HEK293 (cell line): ENCODE measurements at regions not wholly inside any gene's neighbourhood (a gene's known extent, or its start where the extent isn't known, plus 50 kb on each side); places are given as distances from the start of the nearest gene placed in this dataset.

Experiments used
- CTCF ChIA-PET: fragments of 350-600 bp; formaldehyde crosslinking; extraction: SDS; loops from one replicate; lab custom pipeline; 2021; ENCODE audit warnings: antibody characterized with exemption; lab: Yijun Ruan, JAX
- POLR2A ChIA-PET: fragments of 300-600 bp; formaldehyde crosslinking; extraction: SDS; loops from one replicate; lab custom pipeline; 2020; ENCODE audit warnings: antibody characterized with exemption, inconsistent platforms; lab: Yijun Ruan, JAX
- H3K27ac ChIP-seq: fragments of 200-500 bp; sonication (Bioruptor generic); 2 replicates; pipeline ENCODE4 v1.5.1; 2014; ENCODE audit warnings: low read depth, low read length, control low read depth, inconsistent platforms; ENCODE audit errors: extremely low read depth
- H3K36me3 ChIP-seq, 2 experiments: fragments of 200-500 bp in 1 of 2; sonication (Bioruptor generic) in 1 of 2; 1 replicate in 1 of 2; 2 replicates in 1 of 2; pipeline ENCODE4 v1.5.1; 2014 to 2017; ENCODE audit warnings: inconsistent platforms in 2 of 2, low read length in 2 of 2; ENCODE audit not compliant: control insufficient read depth in 2 of 2, insufficient read depth in 1 of 2
- H3K4me1 ChIP-seq: fragments of 200-500 bp; sonication (Bioruptor generic); 2 replicates; pipeline ENCODE4 v1.5.1; 2014; ENCODE audit warnings: mild to moderate bottlenecking, low read length, inconsistent platforms; ENCODE audit not compliant: control insufficient read depth, insufficient read depth
- H3K4me3 ChIP-seq: 2 replicates; pipeline ENCODE4 v1.5.1; 2011; ENCODE audit warnings: low read depth, mild to moderate bottlenecking, control low read depth, low read length, moderate library complexity
- H3K9me3 ChIP-seq: fragments of 200-500 bp; sonication (Bioruptor generic); 2 replicates; pipeline ENCODE4 v1.5.1; 2014; ENCODE audit warnings: low read depth, low read length, inconsistent platforms; ENCODE audit not compliant: control insufficient read depth, insufficient read depth
- PRDM10 ChIP-seq: fragments of 450-650 bp; formaldehyde crosslinking; IDR thresholded peaks from 2 replicates; pipeline ENCODE4 v1.5.1; 2016; ENCODE audit warnings: missing biosample characterization, missing genetic modification characterization
- PRDM4 ChIP-seq: fragments of 450-650 bp; formaldehyde crosslinking; IDR thresholded peaks from 2 replicates; pipeline ENCODE4 v1.5.1; 2017; ENCODE audit warnings: missing biosample characterization, missing genetic modification characterization
- TCF7L2 ChIP-seq: IDR thresholded peaks from 2 replicates; pipeline ENCODE4 v1.6.1; 2011; ENCODE audit warnings: low read depth, mild to moderate bottlenecking, inconsistent platforms, low read length, moderate library complexity, borderline replicate concordance
- TRIM28 ChIP-seq: IDR thresholded peaks from 2 replicates; pipeline ENCODE4 v1.6.1; 2011; ENCODE audit warnings: low read length, control low read depth, borderline replicate concordance
- ZBTB21 ChIP-seq: fragments of 450-650 bp; formaldehyde crosslinking; IDR thresholded peaks from 2 replicates; pipeline ENCODE4 v1.5.1; 2017; ENCODE audit warnings: missing biosample characterization, missing genetic modification characterization
- ZFP41 ChIP-seq: fragments of 450-650 bp; formaldehyde crosslinking; IDR thresholded peaks from 2 replicates; pipeline ENCODE4 v1.5.1; 2016; ENCODE audit warnings: missing biosample characterization, missing genetic modification characterization, borderline replicate concordance
- ZNF10 ChIP-seq: fragments of 450-650 bp; formaldehyde crosslinking; IDR thresholded peaks from 2 replicates; pipeline ENCODE4 v1.5.1; 2017; ENCODE audit warnings: missing biosample characterization, missing genetic modification characterization
- ZNF121 ChIP-seq: fragments of 450-650 bp; formaldehyde crosslinking; IDR thresholded peaks from 2 replicates; pipeline ENCODE4 v1.5.1; 2016; ENCODE audit warnings: missing biosample characterization, missing genetic modification characterization
- ZNF155 ChIP-seq: fragments of 450-650 bp; formaldehyde crosslinking; IDR thresholded peaks from 2 replicates; pipeline ENCODE4 v1.5.1; 2016; ENCODE audit warnings: missing biosample characterization, missing genetic modification characterization
- ZNF19 ChIP-seq: fragments of 450-650 bp; formaldehyde crosslinking; IDR thresholded peaks from 2 replicates; pipeline ENCODE4; 2016; ENCODE audit warnings: missing biosample characterization, missing genetic modification characterization, low read depth
- ZNF221 ChIP-seq: fragments of 450-650 bp; formaldehyde crosslinking; IDR thresholded peaks from 2 replicates; pipeline ENCODE4 v1.5.1; 2017; ENCODE audit warnings: missing biosample characterization, missing genetic modification characterization, borderline replicate concordance
- ZNF354C ChIP-seq: fragments of 450-650 bp; formaldehyde crosslinking; IDR thresholded peaks from 2 replicates; pipeline ENCODE4 v1.5.1; 2016; ENCODE audit warnings: missing biosample characterization, missing genetic modification characterization, low read depth, borderline replicate concordance
- ZNF518A ChIP-seq: fragments of 450-650 bp; formaldehyde crosslinking; conservative IDR thresholded peaks from 2 replicates; pipeline ENCODE4 v1.5.1; 2016; ENCODE audit warnings: low read depth, missing biosample characterization, missing genetic modification characterization
- ZNF548 ChIP-seq: fragments of 450-650 bp; formaldehyde crosslinking; IDR thresholded peaks from 2 replicates; pipeline ENCODE4 v1.5.1; 2016; ENCODE audit warnings: missing biosample characterization, missing genetic modification characterization
- ZNF549 ChIP-seq: fragments of 450-650 bp; IDR thresholded peaks from 2 replicates; pipeline ENCODE4 v1.5.1; 2018; ENCODE audit warnings: missing biosample characterization, missing genetic modification characterization, mild to moderate bottlenecking, inconsistent platforms, moderate library complexity
- ZNF585B ChIP-seq: fragments of 450-650 bp; formaldehyde crosslinking; IDR thresholded peaks from 2 replicates; pipeline ENCODE4 v1.5.1; 2016; ENCODE audit warnings: missing biosample characterization, missing genetic modification characterization
- ZNF621 ChIP-seq: fragments of 450-650 bp; formaldehyde crosslinking; IDR thresholded peaks from 2 replicates; pipeline ENCODE4 v1.5.1; 2017; ENCODE audit warnings: missing biosample characterization, missing genetic modification characterization
- ZNF624 ChIP-seq: fragments of 450-650 bp; formaldehyde crosslinking; IDR thresholded peaks from 2 replicates; pipeline ENCODE4 v1.5.1; 2017; ENCODE audit warnings: missing biosample characterization, missing genetic modification characterization
- ZNF660 ChIP-seq: fragments of 450-650 bp; IDR thresholded peaks from 2 replicates; pipeline ENCODE4 v1.5.1; 2018; ENCODE audit warnings: missing biosample characterization, mild to moderate bottlenecking, missing genetic modification characterization
- ZNF776 ChIP-seq: fragments of 450-650 bp; formaldehyde crosslinking; IDR thresholded peaks from 2 replicates; pipeline ENCODE4 v1.5.0; 2017; ENCODE audit warnings: missing biosample characterization, missing genetic modification characterization, borderline replicate concordance
- ZNF830 ChIP-seq: fragments of 450-650 bp; IDR thresholded peaks from 2 replicates; pipeline ENCODE4 v1.5.0; 2018; ENCODE audit warnings: missing biosample characterization, missing genetic modification characterization, low read depth, mild to moderate bottlenecking, moderate library complexity
- ZSCAN16 ChIP-seq: fragments of 450-650 bp; formaldehyde crosslinking; IDR thresholded peaks from 2 replicates; pipeline ENCODE4 v1.5.1; 2016; ENCODE audit warnings: missing biosample characterization, missing genetic modification characterization
- TF ChIP-seq, protein P1 (sequence below): fragments of 450-650 bp; formaldehyde crosslinking; IDR thresholded peaks from 2 replicates; pipeline ENCODE4 v1.5.1; 2016; ENCODE audit warnings: missing biosample characterization, missing genetic modification characterization

DNA sequence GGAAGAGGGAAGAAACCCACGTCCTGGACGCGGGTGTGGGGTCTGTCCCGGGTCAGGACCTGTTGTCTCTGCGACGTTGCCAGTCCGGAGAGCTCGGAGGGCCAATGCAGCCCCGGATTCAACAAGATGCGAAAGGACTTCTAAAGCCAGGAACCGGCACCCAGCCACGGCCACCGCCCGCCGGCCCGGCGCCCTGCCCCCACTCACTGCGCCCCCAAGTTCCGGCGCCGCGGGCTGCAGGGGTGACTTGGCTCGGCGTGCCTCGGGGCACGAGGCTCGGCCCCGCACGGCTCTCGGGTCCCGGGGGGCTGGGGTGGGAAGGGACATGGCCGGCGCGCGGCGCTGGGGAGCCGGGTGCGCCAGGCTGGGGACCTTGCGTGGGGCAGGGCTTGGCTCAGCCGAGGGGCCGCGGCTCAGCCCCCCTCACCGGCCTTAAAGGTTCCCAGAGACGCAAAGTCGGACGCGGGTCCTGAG, 51.8 kb upstream of the H6PD start:
- TF ChIP-seq ZNF10 (tag by site-specific recombination) (no peak), ZFP41 (no peak), ZNF660 (tag by site-specific recombination) (no peak), TCF7L2 (no peak), TRIM28 (no peak), ZNF830 (no peak), ZNF518A (tag by site-specific recombination) (no peak), PRDM4 (tag by site-specific recombination) (no peak), ZNF548 (tag by site-specific recombination) (no peak), ZNF585B (no peak), ZNF624 (tag by site-specific recombination) (no peak), ZNF549 (tag by site-specific recombination) (no peak), ZBTB21 (tag by site-specific recombination) (no peak)
- ChIA-PET POLR2A (no interaction called here), CTCF (no interaction called here)
- Histone ChIP-seq H3K4me3 (peak overlapping the region; percentile 86), H3K4me1 (peaks cover 9% of the 10 kb centered on the region; the same call in 1 of the 2 replicates), H3K36me3 (peaks cover 5 to 57% of the 10 kb centered on the region in 2 experiments; a peak in 2 of 3 replicates), H3K9me3 (no peaks in the 10 kb centered on the region), H3K27ac (peak overlapping the region; percentile 97)

- Histone ChIP-seq H3K9me3 (no peaks in the 10 kb centered on the region), H3K4me1 (peaks cover 9% of the 10 kb centered on the region; the same call in 1 of the 2 replicates), H3K27ac (no peak overlapping the region), H3K4me3 (peak overlapping the region; percentile 86), H3K36me3 (peaks cover 5 to 51% of the 10 kb centered on the region in 2 experiments; a peak in 2 of 3 replicates)
- POLR2A ChIA-PET = interaction anchor here (0.6 kb wide), 1 partner anchor 32 kb away, joined by 3 read pairs; no protein-coding TSS in a partner anchor
- CTCF ChIA-PET = no interaction called here
- TF ChIP-seq ZSCAN16 (tag by site-specific recombination) (no peak), ZNF354C (no peak), ZNF776 (tag by site-specific recombination) (no peak), ZNF19 (tag by site-specific recombination) (no peak), PRDM10 (no peak), ZNF221 (tag by site-specific recombination) (no peak), ZNF121 (no peak), ZNF621 (tag by site-specific recombination) (no peak), ZNF155 (tag by site-specific recombination) (no peak)
- TF ChIP-seq, protein P1, sequence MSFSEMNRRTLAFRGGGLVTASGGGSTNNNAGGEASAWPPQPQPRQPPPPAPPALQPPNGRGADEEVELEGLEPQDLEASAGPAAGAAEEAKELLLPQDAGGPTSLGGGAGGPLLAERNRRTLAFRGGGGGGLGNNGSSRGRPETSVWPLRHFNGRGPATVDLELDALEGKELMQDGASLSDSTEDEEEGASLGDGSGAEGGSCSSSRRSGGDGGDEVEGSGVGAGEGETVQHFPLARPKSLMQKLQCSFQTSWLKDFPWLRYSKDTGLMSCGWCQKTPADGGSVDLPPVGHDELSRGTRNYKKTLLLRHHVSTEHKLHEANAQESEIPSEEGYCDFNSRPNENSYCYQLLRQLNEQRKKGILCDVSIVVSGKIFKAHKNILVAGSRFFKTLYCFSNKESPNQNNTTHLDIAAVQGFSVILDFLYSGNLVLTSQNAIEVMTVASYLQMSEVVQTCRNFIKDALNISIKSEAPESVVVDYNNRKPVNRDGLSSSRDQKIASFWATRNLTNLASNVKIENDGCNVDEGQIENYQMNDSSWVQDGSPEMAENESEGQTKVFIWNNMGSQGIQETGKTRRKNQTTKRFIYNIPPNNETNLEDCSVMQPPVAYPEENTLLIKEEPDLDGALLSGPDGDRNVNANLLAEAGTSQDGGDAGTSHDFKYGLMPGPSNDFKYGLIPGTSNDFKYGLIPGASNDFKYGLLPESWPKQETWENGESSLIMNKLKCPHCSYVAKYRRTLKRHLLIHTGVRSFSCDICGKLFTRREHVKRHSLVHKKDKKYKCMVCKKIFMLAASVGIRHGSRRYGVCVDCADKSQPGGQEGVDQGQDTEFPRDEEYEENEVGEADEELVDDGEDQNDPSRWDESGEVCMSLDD (tag by site-specific recombination) = no peak
These were observed 51.1 kb upstream of the H6PD start for GRCh38 chr1:9183441-9183840.
